Neural cell (in vitro differentiated cells): ENCODE measurements at regions not wholly inside any gene's neighbourhood (a gene's known extent, or its start where the extent isn't known, plus 50 kb on each side); places are given as distances from the start of the nearest gene placed in this dataset.

Experiments
- H2AFZ ChIP-seq: fragments of 200-600, 300-800 bp; sonication (generic), shearing (Covaris generic); 2 replicates; pipeline ENCODE4 v1.6.0; 2014; ENCODE audit warnings: low read depth, mild to moderate bottlenecking, antibody characterized with exemption, low read length, moderate library complexity
- H3F3A ChIP-seq: fragments of 200-600 bp; shearing (Covaris generic); 2 replicates; pipeline ENCODE4 v1.6.1; 2016; ENCODE audit warnings: mild to moderate bottlenecking, moderate library complexity, mixed read lengths, antibody characterized with exemption, low read length; ENCODE audit not compliant: insufficient read depth, poor library complexity, severe bottlenecking
- H3K27ac ChIP-seq: fragments of 200-600, 300-800 bp; sonication (generic), shearing (Covaris generic); 2 replicates; pipeline ENCODE4 v1.5.1; 2014; ENCODE audit warnings: mild to moderate bottlenecking, low read length, moderate library complexity
- H3K27me3 ChIP-seq: fragments of 300-800, 200-600 bp; sonication (generic), shearing (Covaris generic); 2 replicates; pipeline ENCODE4 v1.6.0; 2014; ENCODE audit warnings: mild to moderate bottlenecking, low read depth, low read length, moderate library complexity; ENCODE audit not compliant: insufficient read depth
- H3K36me3 ChIP-seq: fragments of 300-800, 200-600 bp; sonication (generic), shearing (Covaris generic); 2 replicates; pipeline ENCODE4 v1.5.1; 2014; ENCODE audit warnings: mild to moderate bottlenecking, antibody characterized with exemption, low read length, moderate library complexity; ENCODE audit not compliant: insufficient read depth
- H3K4me2 ChIP-seq: fragments of 300-800, 200-600 bp; sonication (generic), shearing (Covaris generic); 2 replicates; pipeline ENCODE4 v1.6.0; 2014; ENCODE audit warnings: mild to moderate bottlenecking, low read length
- H3K4me3 ChIP-seq: fragments of 300-800, 200-600 bp; sonication (generic), shearing (Covaris generic); 2 replicates; pipeline ENCODE4 v1.5.1; 2014; ENCODE audit warnings: mild to moderate bottlenecking, low read length, moderate library complexity
- H3K79me2 ChIP-seq: fragments of 200-600 bp; shearing (Covaris generic); replicated peaks from 2 replicates; pipeline ENCODE4 v1.6.0; 2014; ENCODE audit warnings: mild to moderate bottlenecking, low read length, moderate library complexity; ENCODE audit not compliant: insufficient read depth
- H3K9ac ChIP-seq: fragments of 300-800, 200-600 bp; sonication (generic), shearing (Covaris generic); 2 replicates; pipeline ENCODE4 v1.6.1; 2016; ENCODE audit warnings: mild to moderate bottlenecking, low read length, mixed read lengths
- H3K9me2 ChIP-seq: fragments of 200-600 bp; shearing (Covaris generic); 2 replicates; pipeline ENCODE4 v1.6.1; 2016; ENCODE audit warnings: mild to moderate bottlenecking, low read length, mixed read lengths; ENCODE audit not compliant: insufficient read depth
- H3K9me3 ChIP-seq: fragments of 200-600, 300-800 bp; sonication (generic), shearing (Covaris generic); 2 replicates; pipeline ENCODE4 v1.6.1; 2016; ENCODE audit warnings: mild to moderate bottlenecking, mixed run types, low read length, moderate library complexity, mixed read lengths
- H4K20me1 ChIP-seq: fragments of 200-600 bp; shearing (Covaris generic); 2 replicates; pipeline ENCODE4 v1.6.1; 2016; ENCODE audit warnings: mild to moderate bottlenecking, mixed run types; ENCODE audit not compliant: insufficient read depth
- EP300 ChIP-seq: fragments of 450-650 bp; conservative IDR thresholded peaks from 2 replicates; pipeline ENCODE4 v1.6.1; 2014; ENCODE audit warnings: antibody characterized with exemption, mild to moderate bottlenecking, moderate library complexity; ENCODE audit not compliant: poor library complexity, severe bottlenecking
- EZH2 ChIP-seq: fragments of 200-600, 300-800 bp; shearing (Covaris generic), sonication (generic); IDR thresholded peaks from 2 replicates; pipeline ENCODE4 v1.6.1; 2014; ENCODE audit warnings: antibody characterized with exemption, low read length, borderline replicate concordance, mild to moderate bottlenecking; ENCODE audit not compliant: insufficient read depth, poor library complexity, severe bottlenecking
- MXI1 ChIP-seq: fragments of 450-650 bp; conservative IDR thresholded peaks from 2 replicates; pipeline ENCODE4 v1.6.1; 2014; ENCODE audit warnings: antibody characterized with exemption, mild to moderate bottlenecking; ENCODE audit not compliant: poor library complexity, severe bottlenecking
- POLR2AphosphoS5 ChIP-seq: IDR thresholded peaks from 2 replicates; pipeline ENCODE4 v1.6.1; 2012
- RAD21 ChIP-seq: fragments of 450-650 bp; conservative IDR thresholded peaks from 2 replicates; pipeline ENCODE4 v1.6.1; 2014; ENCODE audit warnings: antibody characterized with exemption, mild to moderate bottlenecking, moderate library complexity
- SMC3 ChIP-seq: fragments of 450-650 bp; conservative IDR thresholded peaks from 2 replicates; pipeline ENCODE4 v1.6.1; 2014; ENCODE audit warnings: antibody characterized with exemption, mild to moderate bottlenecking, moderate library complexity; ENCODE audit not compliant: poor library complexity
- TAF1 ChIP-seq: IDR thresholded peaks from 2 replicates; pipeline ENCODE4 v1.6.1; 2012; ENCODE audit warnings: low read depth
- TF ChIP-seq, protein P1 (sequence below): IDR thresholded peaks from 2 replicates; pipeline ENCODE4 v1.6.1; 2012; ENCODE audit warnings: borderline replicate concordance
- TF ChIP-seq, protein P2 (sequence below): fragments of 450-650 bp; IDR thresholded peaks from 2 replicates; pipeline ENCODE4 v1.5.1; 2014; ENCODE audit warnings: antibody characterized with exemption, mild to moderate bottlenecking, moderate library complexity; ENCODE audit not compliant: poor library complexity, severe bottlenecking

DNA sequence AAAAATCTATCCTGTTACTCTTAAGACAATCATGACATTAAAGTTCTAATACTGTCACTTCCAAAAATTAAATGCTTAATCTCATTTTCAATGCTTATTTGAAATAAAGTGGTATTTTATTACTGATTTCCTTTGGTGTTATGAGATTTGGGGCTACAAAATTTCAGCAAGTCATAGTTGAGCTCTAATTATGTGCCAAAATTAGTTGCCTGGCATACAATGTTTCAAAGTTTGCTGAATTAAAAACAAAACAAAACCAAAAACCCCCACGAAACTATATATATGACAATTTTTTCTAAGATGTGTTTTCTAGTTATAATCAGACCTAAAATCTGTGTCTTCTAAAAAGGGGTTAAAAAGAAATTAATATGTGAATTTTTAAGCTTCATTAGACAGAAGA is 62.2 kb downstream of the KCNRG start:
- no peaks in the 10 kb centered on the region for H3K36me3 ChIP-seq
- H4K20me1 ChIP-seq = no peaks in the 10 kb centered on the region
- H3K79me2 ChIP-seq = peaks cover 69% of the 10 kb centered on the region
- H3F3A ChIP-seq = peaks cover 14% of the 10 kb centered on the region
- no peak for TF ChIP-seq RAD21
- no peak for TF ChIP-seq EP300
- no peak for TF ChIP-seq POLR2AphosphoS5
- no peak for TF ChIP-seq MXI1
- TF ChIP-seq, protein P1, sequence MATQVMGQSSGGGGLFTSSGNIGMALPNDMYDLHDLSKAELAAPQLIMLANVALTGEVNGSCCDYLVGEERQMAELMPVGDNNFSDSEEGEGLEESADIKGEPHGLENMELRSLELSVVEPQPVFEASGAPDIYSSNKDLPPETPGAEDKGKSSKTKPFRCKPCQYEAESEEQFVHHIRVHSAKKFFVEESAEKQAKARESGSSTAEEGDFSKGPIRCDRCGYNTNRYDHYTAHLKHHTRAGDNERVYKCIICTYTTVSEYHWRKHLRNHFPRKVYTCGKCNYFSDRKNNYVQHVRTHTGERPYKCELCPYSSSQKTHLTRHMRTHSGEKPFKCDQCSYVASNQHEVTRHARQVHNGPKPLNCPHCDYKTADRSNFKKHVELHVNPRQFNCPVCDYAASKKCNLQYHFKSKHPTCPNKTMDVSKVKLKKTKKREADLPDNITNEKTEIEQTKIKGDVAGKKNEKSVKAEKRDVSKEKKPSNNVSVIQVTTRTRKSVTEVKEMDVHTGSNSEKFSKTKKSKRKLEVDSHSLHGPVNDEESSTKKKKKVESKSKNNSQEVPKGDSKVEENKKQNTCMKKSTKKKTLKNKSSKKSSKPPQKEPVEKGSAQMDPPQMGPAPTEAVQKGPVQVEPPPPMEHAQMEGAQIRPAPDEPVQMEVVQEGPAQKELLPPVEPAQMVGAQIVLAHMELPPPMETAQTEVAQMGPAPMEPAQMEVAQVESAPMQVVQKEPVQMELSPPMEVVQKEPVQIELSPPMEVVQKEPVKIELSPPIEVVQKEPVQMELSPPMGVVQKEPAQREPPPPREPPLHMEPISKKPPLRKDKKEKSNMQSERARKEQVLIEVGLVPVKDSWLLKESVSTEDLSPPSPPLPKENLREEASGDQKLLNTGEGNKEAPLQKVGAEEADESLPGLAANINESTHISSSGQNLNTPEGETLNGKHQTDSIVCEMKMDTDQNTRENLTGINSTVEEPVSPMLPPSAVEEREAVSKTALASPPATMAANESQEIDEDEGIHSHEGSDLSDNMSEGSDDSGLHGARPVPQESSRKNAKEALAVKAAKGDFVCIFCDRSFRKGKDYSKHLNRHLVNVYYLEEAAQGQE = no peak
- no peak for TF ChIP-seq SMC3
- no peak for TF ChIP-seq EZH2
- TF ChIP-seq TAF1 = no peak
- TF ChIP-seq, protein P2, sequence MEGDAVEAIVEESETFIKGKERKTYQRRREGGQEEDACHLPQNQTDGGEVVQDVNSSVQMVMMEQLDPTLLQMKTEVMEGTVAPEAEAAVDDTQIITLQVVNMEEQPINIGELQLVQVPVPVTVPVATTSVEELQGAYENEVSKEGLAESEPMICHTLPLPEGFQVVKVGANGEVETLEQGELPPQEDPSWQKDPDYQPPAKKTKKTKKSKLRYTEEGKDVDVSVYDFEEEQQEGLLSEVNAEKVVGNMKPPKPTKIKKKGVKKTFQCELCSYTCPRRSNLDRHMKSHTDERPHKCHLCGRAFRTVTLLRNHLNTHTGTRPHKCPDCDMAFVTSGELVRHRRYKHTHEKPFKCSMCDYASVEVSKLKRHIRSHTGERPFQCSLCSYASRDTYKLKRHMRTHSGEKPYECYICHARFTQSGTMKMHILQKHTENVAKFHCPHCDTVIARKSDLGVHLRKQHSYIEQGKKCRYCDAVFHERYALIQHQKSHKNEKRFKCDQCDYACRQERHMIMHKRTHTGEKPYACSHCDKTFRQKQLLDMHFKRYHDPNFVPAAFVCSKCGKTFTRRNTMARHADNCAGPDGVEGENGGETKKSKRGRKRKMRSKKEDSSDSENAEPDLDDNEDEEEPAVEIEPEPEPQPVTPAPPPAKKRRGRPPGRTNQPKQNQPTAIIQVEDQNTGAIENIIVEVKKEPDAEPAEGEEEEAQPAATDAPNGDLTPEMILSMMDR = no peak
- H3K27me3 ChIP-seq = peaks cover 21% of the 10 kb centered on the region
- H3K4me2 ChIP-seq = no peak overlapping the region
- no peaks in the 10 kb centered on the region for H3K9me3 ChIP-seq
- no peak overlapping the region for H3K27ac ChIP-seq
- H3K9ac ChIP-seq = no peak overlapping the region
- no peak overlapping the region for H2AFZ ChIP-seq
- H3K9me2 ChIP-seq = no peaks in the 10 kb centered on the region
- no peak overlapping the region for H3K4me3 ChIP-seq

DNA sequence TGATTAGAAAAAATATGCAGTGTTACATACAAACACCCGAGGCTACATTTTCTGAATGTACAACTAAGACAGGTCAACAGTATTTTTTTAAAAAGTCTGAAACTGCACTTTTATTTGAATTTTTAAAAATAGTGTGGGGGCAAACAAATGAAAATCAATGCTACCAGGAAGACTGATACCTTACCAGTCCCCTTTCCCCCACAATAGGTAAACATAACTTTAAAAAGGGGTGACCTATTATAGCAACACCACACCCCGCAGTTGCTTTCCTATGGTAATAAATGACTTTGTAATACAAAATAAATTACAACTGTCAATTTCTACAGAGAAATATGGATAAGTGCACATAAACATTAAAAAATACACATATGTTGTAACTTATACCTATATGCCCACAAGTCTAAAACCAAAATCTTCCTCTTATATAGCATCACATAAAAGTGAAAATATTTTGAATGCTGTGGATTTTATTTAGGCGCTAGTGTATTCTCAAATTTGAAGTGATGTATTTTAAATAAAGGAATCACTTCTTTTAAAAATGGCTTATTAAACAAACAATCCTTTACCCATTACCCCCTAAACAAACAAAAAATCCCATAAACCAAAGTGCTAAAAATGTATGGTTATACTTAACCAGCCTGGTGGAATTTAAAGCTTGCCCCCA is 63.1 kb downstream of the KCNRG start:
- TF ChIP-seq SMC3 = no peak
- TF ChIP-seq EP300 = no peak
- TF ChIP-seq, protein P1 = no peak
- no peak for TF ChIP-seq TAF1
- TF ChIP-seq, protein P2 = no peak
- TF ChIP-seq EZH2 = no peak
- H2AFZ ChIP-seq = no peak overlapping the region
- H3K4me3 ChIP-seq = no peak overlapping the region
- no peak overlapping the region for H3K27ac ChIP-seq
- H3K4me2 ChIP-seq = no peak overlapping the region
- no peaks in the 10 kb centered on the region for H4K20me1 ChIP-seq
- no peak overlapping the region for H3K9ac ChIP-seq
- no peaks in the 10 kb centered on the region for H3K9me2 ChIP-seq
- H3K36me3 ChIP-seq = no peaks in the 10 kb centered on the region
- peaks cover 60% of the 10 kb centered on the region for H3K79me2 ChIP-seq
- no peaks in the 10 kb centered on the region for H3K9me3 ChIP-seq
- H3F3A ChIP-seq = peaks cover 14% of the 10 kb centered on the region
- H3K27me3 ChIP-seq = peaks cover 21% of the 10 kb centered on the region
